K562 (cell line): ENCODE measurements at regions not wholly inside any gene's neighbourhood (a gene's known extent, or its start where the extent isn't known, plus 50 kb on each side); places are given as distances from the start of the nearest gene placed in this dataset.

ENCODE experiments used
- ATAC-seq: fragments of 200-7000 bp; cut with Tn5 transposase; 3 replicates; pipeline ENCODE4 v1.9.1; 2020; ENCODE audit warnings: moderate library complexity
- BruUV-seq: library from RNA; stranded (reverse); fragments of 400-500 nt; replicated peaks from 2 replicates; lab custom pipeline; 2021; lab: Mats Ljungman, UMichigan
- CTCF ChIA-PET: fragments of 300-600 bp; formaldehyde crosslinking; extraction: SDS; loops from one replicate; lab custom pipeline; 2021; ENCODE audit warnings: low intra/inter-chr PET ratio; lab: Yijun Ruan, JAX
- POLR2A ChIA-PET: fragments of 300-600, 350-650 bp; sonication (Branson Sonifier 250); formaldehyde crosslinking; extraction: SDS; loops from one replicate; lab custom pipeline; 2021; ENCODE audit warnings: antibody characterized with exemption, inconsistent platforms; lab: Yijun Ruan, JAX
- DNase-seq, 4 experiments: peaks; one replicate each; pipeline versions ENCODE4 v3.0.0 to v3.0.0-alpha.2; 2011 to 2018; ENCODE audit warnings: low spot score in 3 of 4, mixed read lengths in 3 of 4; ENCODE audit errors: extremely low read depth in 1 of 4
- FAIRE-seq: peaks from 2 replicates; lab custom pipeline; 2011; peaks lifted over from hg19 to GRCh38; lab: Jason Lieb, UNC
- H2AFZ ChIP-seq: 2 replicates; pipeline ENCODE4 v1.6.0; 2011; ENCODE audit warnings: low read depth, low read length, control low read depth, inconsistent platforms
- H3K27ac ChIP-seq: fragments of 200-600 bp; 3 replicates; pipeline ENCODE4 v1.8.0; 2011; ENCODE audit warnings: low read depth, mild to moderate bottlenecking, control low read depth, inconsistent platforms, low read length, moderate library complexity, mixed read lengths; ENCODE audit errors: extremely low read depth
- H3K27me3 ChIP-seq, 2 experiments: fragments of 300-600 bp in 1 of 2; 2 replicates in 1 of 2; 3 replicates in 1 of 2; pipeline versions ENCODE4 v1.6.0 to v1.8.0; 2011; ENCODE audit warnings: inconsistent platforms in 2 of 2, low read length in 2 of 2, mild to moderate bottlenecking in 1 of 2, mixed read lengths in 1 of 2, moderate library complexity in 1 of 2; ENCODE audit not compliant: control insufficient read depth in 2 of 2, insufficient read depth in 2 of 2
- H3K36me3 ChIP-seq: fragments of 300-600 bp; 3 replicates; pipeline ENCODE4 v1.8.0; 2011; ENCODE audit warnings: mild to moderate bottlenecking, low read length, inconsistent platforms; ENCODE audit not compliant: control insufficient read depth, insufficient read depth
- H3K4me1 ChIP-seq, 2 experiments: fragments of 200-600 bp in 1 of 2; replicated peaks in 1 of 2; 2 replicates in 1 of 2; 3 replicates in 1 of 2; pipeline versions ENCODE4 v1.5.1 to v1.8.0; 2011; ENCODE audit warnings: inconsistent platforms in 2 of 2, low read length in 2 of 2, mild to moderate bottlenecking in 1 of 2, mixed read lengths in 1 of 2, moderate library complexity in 1 of 2; ENCODE audit not compliant: control insufficient read depth in 2 of 2, insufficient read depth in 2 of 2
- H3K4me2 ChIP-seq: 2 replicates; pipeline ENCODE4 v1.6.1; 2011; ENCODE audit warnings: low read length, control low read depth, inconsistent platforms, mixed read lengths; ENCODE audit not compliant: insufficient read depth
- H3K4me3 ChIP-seq: fragments of 200-600 bp; sonication (generic), shearing (Covaris generic); 2 replicates; pipeline ENCODE4 v1.5.1; 2016; ENCODE audit warnings: control low read depth, inconsistent platforms
- H3K79me2 ChIP-seq: fragments of 200-600 bp; 3 replicates; pipeline ENCODE4 v1.8.0; 2011; ENCODE audit warnings: low read length, inconsistent platforms; ENCODE audit not compliant: control insufficient read depth, insufficient read depth
- H3K9ac ChIP-seq, 2 experiments: 2 replicates each; pipeline versions ENCODE4 v1.6.0 to v1.6.1; 2011; ENCODE audit warnings: low read depth in 2 of 2, low read length in 2 of 2, control low read depth in 1 of 2, inconsistent platforms in 1 of 2, mild to moderate bottlenecking in 1 of 2, mixed read lengths in 1 of 2; ENCODE audit not compliant: insufficient read depth in 1 of 2
- H3K9me1 ChIP-seq: one replicate; pipeline ENCODE4 v1.6.0; 2011; ENCODE audit warnings: inconsistent platforms, mild to moderate bottlenecking, low read length, moderate library complexity; ENCODE audit not compliant: control insufficient read depth, insufficient read depth
- H3K9me3 ChIP-seq: replicated peaks from 2 replicates; pipeline ENCODE4 v1.5.1; 2011; ENCODE audit warnings: low read depth, low read length, inconsistent platforms; ENCODE audit not compliant: control insufficient read depth, insufficient read depth
- H4K20me1 ChIP-seq: replicated peaks from 2 replicates; pipeline ENCODE4 v1.6.1; 2011; ENCODE audit warnings: low read length, inconsistent platforms, mixed read lengths; ENCODE audit not compliant: control insufficient read depth, insufficient read depth
- BRD4 ChIP-seq: fragments of 200-600 bp; sonication (generic); IDR thresholded peaks from 2 replicates; pipeline ENCODE4 v1.6.1; 2017; ENCODE audit warnings: inconsistent platforms
- CXXC5 ChIP-seq: fragments of 250-450 bp; sonication (Bioruptor Pico); IDR thresholded peaks from 2 replicates; pipeline ENCODE4 v1.8.0; 2022; ENCODE audit warnings: inconsistent platforms, mild to moderate bottlenecking, moderate library complexity
- ELF2 ChIP-seq: fragments of 250-450 bp; sonication (Bioruptor Pico); IDR thresholded peaks from 2 replicates; pipeline ENCODE4 v1.5.0; 2021; ENCODE audit warnings: mild to moderate bottlenecking
- ETS2 ChIP-seq: IDR thresholded peaks from 2 replicates; pipeline ENCODE4 v1.6.1; 2016; ENCODE audit warnings: borderline replicate concordance, missing genetic modification characterization, mild to moderate bottlenecking, moderate library complexity, missing compliant biosample characterization; ENCODE audit not compliant: poor library complexity, severe bottlenecking
- HLTF ChIP-seq: fragments of 450-650 bp; IDR thresholded peaks from 2 replicates; pipeline ENCODE4 v1.6.1; 2016
- NFE2L1 ChIP-seq: fragments of 450-650 bp; IDR thresholded peaks from 2 replicates; pipeline ENCODE4 v1.6.1; 2016; ENCODE audit warnings: missing genetic modification characterization, low read depth, mild to moderate bottlenecking, missing compliant biosample characterization, moderate library complexity, borderline replicate concordance
- NR0B1 ChIP-seq: fragments of 450-650 bp; IDR thresholded peaks from one replicate; pipeline ENCODE4 v1.6.1; 2018; ENCODE audit warnings: mild to moderate bottlenecking, moderate library complexity; ENCODE audit not compliant: partially characterized antibody
- PTBP1 ChIP-seq: fragments of 200-400 bp; formaldehyde crosslinking; IDR thresholded peaks from 2 replicates; pipeline ENCODE4 v1.6.1; 2017; ENCODE audit warnings: low read depth, low read length
- SETDB1 ChIP-seq: IDR thresholded peaks from one replicate; pipeline ENCODE4 v1.6.1; 2012; ENCODE audit warnings: low read length, control low read depth, inconsistent platforms
- SREBF2 ChIP-seq: sonication (generic); formaldehyde crosslinking; IDR thresholded peaks from 2 replicates; pipeline ENCODE4 v1.4.0; 2020; ENCODE audit warnings: mild to moderate bottlenecking, missing genetic modification reagents
- SRSF1 ChIP-seq: fragments of 200-400 bp; formaldehyde crosslinking; IDR thresholded peaks from 2 replicates; pipeline ENCODE4 v1.6.1; 2017; ENCODE audit warnings: mild to moderate bottlenecking, low read depth, low read length, moderate library complexity
- TRIM25 ChIP-seq: fragments of 450-650 bp; IDR thresholded peaks from 2 replicates; pipeline ENCODE4 v1.7.0; 2016; ENCODE audit warnings: borderline replicate concordance
- ZNF398 ChIP-seq: fragments of 250-450 bp; sonication (Bioruptor Pico); IDR thresholded peaks from 2 replicates; pipeline ENCODE4 v1.8.0; 2021; ENCODE audit warnings: moderate library complexity, mild to moderate bottlenecking, inconsistent platforms
- ZNF507 ChIP-seq: conservative IDR thresholded peaks from 2 replicates; pipeline ENCODE4 v1.6.1; 2017; ENCODE audit warnings: missing genetic modification characterization, missing compliant biosample characterization
- ZNF57 ChIP-seq: fragments of 450-650 bp; formaldehyde crosslinking; IDR thresholded peaks from 2 replicates; pipeline ENCODE4 v1.4.0; 2020; ENCODE audit warnings: mild to moderate bottlenecking, moderate library complexity
- ZNF668 ChIP-seq: fragments of 250-450 bp; sonication (Bioruptor Pico); IDR thresholded peaks from 2 replicates; pipeline ENCODE4 v1.8.0; 2022; ENCODE audit warnings: mild to moderate bottlenecking, inconsistent platforms
- WGBS: fragments of 100-300 bp; shearing (Covaris generic); methylation state at CpG from one replicate; pipeline ENCODE4 v1.1.6; 2016; ENCODE audit warnings: low coverage, mixed read lengths; ENCODE audit not compliant: insufficient coverage; ENCODE audit errors: missing lambda C conversion rate; 5-methylcytosine and 5-hydroxymethylcytosine counted together
- in situ Hi-C: fragments of 300-500 bp; cut with MboI; formaldehyde crosslinking; loops from 4 replicates; pipeline ENCODE4 v1.15.0; 2018; ENCODE audit warnings: inconsistent platforms, mixed read lengths
- intact Hi-C: fragments of 100-400 bp; cut with micrococcal nuclease; formaldehyde crosslinking; loops from 2 replicates; pipeline ENCODE4 v1.14.2; 2022

GRCh38 chr18:72468021-72468710 lies 76.0 kb downstream of the CBLN2 start:
- no peak overlapping the region for H3K9ac ChIP-seq
- no peak for FAIRE-seq
- no peaks in the 10 kb centered on the region for H3K4me1 ChIP-seq
- in situ Hi-C loops (no loop called here), intact Hi-C loops (no loop called here)
- H3K27ac ChIP-seq: no peak overlapping the region
- no peaks in the 10 kb centered on the region for H3K79me2 ChIP-seq
- no peaks in the 10 kb centered on the region for H3K27me3 ChIP-seq
- 6% methylated on average over 4 of the region's 4 CpGs for WGBS
- no peak overlapping the region for H3K4me2 ChIP-seq
- no peak for ATAC-seq
- ChIA-PET CTCF (no interaction called here), POLR2A (no interaction called here)
- no peak overlapping the region for H2AFZ ChIP-seq
- no peak overlapping the region for H3K4me3 ChIP-seq
- TF ChIP-seq ZNF668 (CRISPR knock-in tag) (no peak), NR0B1 (no peak), CXXC5 (CRISPR knock-in tag) (no peak), TRIM25 (no peak), ETS2 (tag) (no peak), SETDB1 (no peak), BRD4 (no peak), ZNF398 (no peak), ELF2 (CRISPR knock-in tag) (no peak), PTBP1 (no peak), HLTF (no peak), ZNF57 (CRISPR knock-in tag) (no peak), SREBF2 (CRISPR knock-in tag) (no peak), NFE2L1 (tag) (no peak), ZNF507 (tag) (no peak), SRSF1 (no peak)
- BruUV-seq: no TSS peak
- H3K9me1 ChIP-seq: no peaks in the 10 kb centered on the region
- no peaks in the 10 kb centered on the region for H4K20me1 ChIP-seq
- H3K36me3 ChIP-seq: no peaks in the 10 kb centered on the region
- no peak for DNase-seq
- no peaks in the 10 kb centered on the region for H3K9me3 ChIP-seq
